ENCODE measurements at regions not wholly inside any gene's neighbourhood (a gene's known extent, or its start where the extent isn't known, plus 50 kb on each side); places are given as distances from the start of the nearest gene placed in this dataset.

GRCh38 chr13:72390909-72391308 lies 336.5 kb downstream of the MZT1 start:
- intact Hi-C loops (cut with DNase I, micrococcal nuclease) = no loop called here
- DNase-seq (no peak), ATAC-seq (no peak)
- Histone ChIP-seq H3K4me3 (no peak overlapping the region), H3K9me3 (no peaks in the 10 kb centered on the region), H3K4me1 (ENCODE audit: low read depth) (no peaks in the 10 kb centered on the region), H3K36me3 (ENCODE audit: low read depth) (no peaks in the 10 kb centered on the region)
- no peak for TF ChIP-seq CTCF (IDR thresholded peaks at IDR 0.05)

- Histone ChIP-seq H3K4me3 (no peak overlapping the region), H3K36me3 (ENCODE audit: low read depth) (no peaks in the 10 kb centered on the region), H3K9me3 (no peaks in the 10 kb centered on the region), H3K4me1 (ENCODE audit: low read depth) (no peaks in the 10 kb centered on the region)
- intact Hi-C loops (cut with DNase I, micrococcal nuclease) = no loop called here
- ATAC-seq (no peak), DNase-seq (no peak)
- no peak for TF ChIP-seq CTCF (IDR thresholded peaks at IDR 0.05)
Measured at GRCh38 chr13:72386138-72386684, 341.2 kb downstream of the MZT1 start.

- DNase-seq (peak in 1 of 3 donors; percentile 1), ATAC-seq (no peak)
- Histone ChIP-seq H3K4me3 (no peak overlapping the region), H3K9me3 (no peaks in the 10 kb centered on the region), H3K36me3 (ENCODE audit: low read depth) (no peaks in the 10 kb centered on the region), H3K4me1 (ENCODE audit: low read depth) (no peaks in the 10 kb centered on the region)
- no peak for TF ChIP-seq CTCF (IDR thresholded peaks at IDR 0.05)
- intact Hi-C loops (cut with DNase I, micrococcal nuclease) = no loop called here
Measured at GRCh38 chr13:72384879-72385278, 342.6 kb downstream of the MZT1 start.

- intact Hi-C loops (cut with DNase I, micrococcal nuclease) = no loop called here
- TF ChIP-seq CTCF (IDR thresholded peaks at IDR 0.05) = no peak
- ATAC-seq = no peak
Measured at GRCh38 chr13:72384186-72384823, 343.1 kb downstream of the MZT1 start.

GRCh38 chr13:72383646-72384045 lies 343.8 kb downstream of the MZT1 start:
- intact Hi-C loops (cut with DNase I, micrococcal nuclease) = no loop called here
- no peak for DNase-seq
- no peaks in the 10 kb centered on the region for H3K4me1 ChIP-seq (ENCODE audit: low read depth)
- no peak overlapping the region for H3K4me3 ChIP-seq
- H3K9me3 ChIP-seq = no peaks in the 10 kb centered on the region
- no peaks in the 10 kb centered on the region for H3K36me3 ChIP-seq (ENCODE audit: low read depth)
- no peak for ATAC-seq
- TF ChIP-seq CTCF (IDR thresholded peaks at IDR 0.05) = no peak

More at GRCh38 chr13:72384186-72384823, 343.1 kb downstream of the MZT1 start:
- DNase-seq = no peak
- Histone ChIP-seq H3K4me3 (no peak overlapping the region), H3K9me3 (no peaks in the 10 kb centered on the region), H3K4me1 (ENCODE audit: low read depth) (no peaks in the 10 kb centered on the region), H3K36me3 (ENCODE audit: low read depth) (no peaks in the 10 kb centered on the region)

Data from mucosa of descending colon (tissue), 3 donors.